ENCODE measurements at regions not wholly inside any gene's neighbourhood (a gene's known extent, or its start where the extent isn't known, plus 50 kb on each side); places are given as distances from the start of the nearest gene placed in this dataset.

DNA sequence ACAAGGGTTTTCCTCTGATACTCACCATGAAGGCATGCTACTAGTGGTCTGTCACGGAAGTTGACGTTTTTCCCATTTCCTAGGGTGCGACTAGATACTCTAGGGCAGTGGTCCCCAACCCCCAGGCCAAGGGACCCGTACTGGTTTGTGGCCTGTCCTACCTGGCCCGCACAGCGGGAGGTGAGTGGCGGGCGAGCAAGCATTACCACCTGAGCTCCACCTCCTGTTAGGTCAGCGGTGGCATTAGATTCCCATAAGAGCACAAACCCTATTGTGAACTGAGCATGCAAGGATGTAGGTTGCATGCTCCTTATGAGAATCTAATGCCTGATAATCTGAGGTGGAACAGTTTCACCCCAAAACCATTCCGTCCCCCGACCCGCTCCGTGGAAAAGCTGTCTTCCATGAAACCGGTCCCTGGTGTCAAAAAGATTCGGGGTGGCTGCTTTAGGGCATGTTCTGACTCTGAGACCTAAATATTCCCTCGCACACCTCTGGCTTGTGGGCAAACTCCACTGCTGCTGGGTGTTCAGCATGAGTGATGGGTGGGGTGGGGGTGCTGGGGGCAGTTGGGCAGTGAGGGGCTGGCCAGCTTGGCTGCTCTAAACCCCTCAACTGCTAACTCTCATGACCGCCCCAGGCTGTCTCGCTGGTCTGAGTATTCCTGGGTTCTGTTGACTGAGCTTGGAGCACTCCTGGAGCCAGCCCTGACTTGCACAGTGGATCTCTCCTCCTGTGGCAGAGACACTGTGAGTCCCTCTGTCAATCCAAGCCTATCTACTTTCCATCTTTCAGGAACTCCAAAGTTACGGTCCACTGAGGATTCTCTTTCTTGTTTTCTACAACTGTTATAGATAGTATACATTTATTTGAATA lies 78.3 kb upstream of the NEK6 start:
- no peak for DNase-seq (ENCODE audit: low read depth)

GRCh38 chr9:124180557-124180956 lies 77.2 kb upstream of the NEK6 start:
- no peak for DNase-seq (ENCODE audit: low read depth)

GRCh38 chr9:124182741-124183140 lies 75.0 kb upstream of the NEK6 start:
- no peak for DNase-seq (ENCODE audit: low read depth)

GRCh38 chr9:124183772-124184171 lies 74.0 kb upstream of the NEK6 start:
- DNase-seq (ENCODE audit: low read depth) = no peak

DNA sequence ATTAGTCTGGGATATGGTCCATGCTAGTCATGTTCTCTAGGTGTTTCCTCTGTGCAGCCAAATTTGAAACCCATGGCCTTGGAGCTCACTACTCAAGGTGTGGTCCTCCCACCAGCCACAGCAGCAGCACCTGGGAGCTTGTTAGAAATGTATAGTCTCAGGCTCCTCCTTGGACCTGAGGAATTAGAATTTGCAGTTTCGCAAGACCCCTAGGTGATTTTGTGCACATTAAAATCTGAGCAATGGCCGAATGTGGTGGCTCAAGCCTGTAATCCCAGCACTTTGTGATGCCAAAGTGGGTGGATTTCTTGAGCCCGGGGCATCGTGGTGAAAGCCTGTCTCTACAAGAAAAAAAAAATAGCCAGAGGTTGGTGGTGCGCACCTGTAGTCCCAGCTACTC lies 72.3 kb upstream of the NEK6 start:
- no peak for DNase-seq (ENCODE audit: low read depth)

DNA sequence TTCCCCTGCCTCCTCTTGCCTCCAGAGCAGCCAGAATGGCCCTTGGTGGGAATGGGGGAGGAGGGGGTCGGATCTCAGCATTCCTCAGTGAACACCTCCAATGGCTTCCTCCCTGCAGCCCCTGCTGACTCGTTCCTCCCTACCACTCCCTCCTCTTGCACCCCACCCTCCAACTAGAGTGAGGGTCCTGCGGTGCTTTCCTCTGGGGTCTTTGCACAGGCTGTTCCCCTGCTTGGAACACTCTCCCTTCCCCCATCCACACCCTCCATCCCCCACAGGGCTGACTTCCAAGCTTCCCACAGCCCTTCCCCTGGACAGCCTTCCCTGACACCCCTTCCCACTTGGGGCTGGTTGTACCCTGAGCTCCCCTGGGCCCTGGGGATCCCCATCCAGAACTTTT lies 70.4 kb upstream of the NEK6 start:
- DNase-seq (ENCODE audit: low read depth) = no peak

DNA sequence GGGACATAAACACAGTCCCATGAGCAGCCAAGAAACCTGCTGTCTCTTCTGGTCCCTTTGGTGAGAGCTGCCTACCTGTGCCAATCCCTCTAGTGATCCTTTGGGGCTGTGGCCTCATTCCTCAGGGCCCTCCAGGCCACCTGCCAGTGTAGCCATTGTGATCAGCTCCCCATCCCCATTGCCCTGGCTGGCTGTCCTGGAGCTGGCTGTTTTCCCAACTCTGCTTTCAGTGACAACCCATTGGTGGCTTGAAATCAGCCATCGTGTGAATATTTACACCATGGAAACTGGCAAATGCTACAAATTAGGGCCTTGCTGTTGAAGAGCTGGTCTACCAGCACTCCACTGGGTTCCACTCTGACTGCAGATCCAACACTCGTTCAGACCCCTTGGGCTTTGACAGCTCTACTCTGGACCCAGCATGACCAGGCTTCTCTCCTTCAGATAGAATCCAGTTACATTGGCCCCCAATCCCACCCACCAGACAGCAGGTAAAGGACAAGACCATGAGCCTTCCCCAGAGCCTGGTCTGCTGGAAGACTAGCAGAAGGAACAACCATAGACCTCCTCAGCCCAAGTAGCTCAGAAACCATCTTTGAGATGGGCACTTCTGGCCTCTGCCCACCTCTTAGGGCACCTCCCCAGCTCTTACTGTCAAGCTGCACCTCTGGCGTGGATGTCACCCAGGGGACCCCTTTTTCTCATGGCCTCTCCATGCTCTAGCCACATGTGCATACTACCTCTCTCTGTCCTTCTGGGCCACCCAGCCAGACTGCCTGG lies 69.2 kb upstream of the NEK6 start:
- no peak for DNase-seq (ENCODE audit: low read depth)

DNA sequence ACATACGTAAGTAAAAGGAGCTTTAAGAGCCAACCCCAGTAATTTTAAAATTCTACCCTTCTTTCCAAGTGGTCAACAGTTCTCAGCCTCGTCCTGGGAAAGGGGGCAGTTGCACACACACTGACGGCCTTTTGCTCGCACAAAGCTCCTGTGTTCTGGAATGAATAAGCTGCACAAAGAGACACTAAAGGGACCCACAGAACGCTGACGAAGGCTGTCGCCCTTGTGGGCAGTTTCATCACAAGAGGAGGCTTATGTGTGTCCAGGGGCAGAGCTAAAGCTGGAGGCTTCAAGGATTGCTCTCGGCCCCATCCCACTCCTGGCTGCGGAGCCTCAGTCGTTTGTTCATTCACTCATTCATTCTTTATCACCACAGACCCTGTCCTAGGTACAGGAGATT lies 67.0 kb upstream of the NEK6 start:
- DNase-seq (ENCODE audit: low read depth) = no peak

GRCh38 chr9:124191691-124192395 lies 65.9 kb upstream of the NEK6 start:
- no peak for DNase-seq (ENCODE audit: low read depth)

- DNase-seq (ENCODE audit: low read depth) = no peak
These were observed 61.0 kb upstream of the NEK6 start for GRCh38 chr9:124196814-124197176.

DNA sequence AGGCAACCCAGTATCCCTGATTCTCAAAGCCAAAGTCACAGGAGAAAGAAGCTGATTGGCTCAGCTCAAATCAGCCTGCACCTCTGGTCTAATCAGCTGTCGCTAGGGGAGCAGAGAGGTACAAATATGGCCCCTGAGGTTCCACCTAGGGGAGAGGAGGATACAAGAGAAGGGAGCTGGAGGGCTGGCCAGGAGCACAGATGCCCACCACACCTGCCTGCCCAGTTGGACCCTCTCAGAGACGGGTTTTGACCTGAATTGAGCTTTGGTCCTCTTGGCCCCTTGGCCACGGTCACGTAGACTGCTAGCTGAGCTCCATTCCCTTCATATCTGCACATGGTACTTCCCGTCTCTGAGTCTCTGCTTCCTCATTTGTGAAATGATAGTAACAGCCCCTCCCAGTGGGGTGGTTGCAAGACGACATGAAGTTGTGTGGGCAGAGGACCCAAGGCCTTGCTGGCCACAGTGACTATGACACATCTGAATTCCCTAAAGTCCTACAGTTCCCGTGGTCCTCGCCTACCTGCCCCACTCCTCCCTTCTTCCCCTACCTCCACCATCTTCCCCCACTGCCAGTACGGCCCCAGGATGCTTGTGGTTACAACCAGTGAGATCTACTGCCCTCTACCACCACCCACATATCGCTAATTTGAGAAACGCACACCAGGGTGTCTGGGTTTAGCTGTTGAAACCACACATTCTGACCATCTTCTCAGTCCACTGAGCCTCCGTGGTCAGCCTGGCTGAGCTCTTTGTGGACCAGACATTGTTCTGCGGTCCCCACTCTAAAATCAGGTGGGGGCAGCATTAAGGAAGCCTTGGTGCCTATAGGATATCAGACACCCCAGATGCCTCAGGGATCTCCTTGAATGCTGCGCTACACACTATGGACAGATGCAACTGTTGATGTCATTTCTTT lies 60.3 kb upstream of the NEK6 start:
- no peak for DNase-seq (ENCODE audit: low read depth)

GRCh38 chr9:124198331-124198730 lies 59.4 kb upstream of the NEK6 start:
- DNase-seq (ENCODE audit: low read depth) = no peak

DNA sequence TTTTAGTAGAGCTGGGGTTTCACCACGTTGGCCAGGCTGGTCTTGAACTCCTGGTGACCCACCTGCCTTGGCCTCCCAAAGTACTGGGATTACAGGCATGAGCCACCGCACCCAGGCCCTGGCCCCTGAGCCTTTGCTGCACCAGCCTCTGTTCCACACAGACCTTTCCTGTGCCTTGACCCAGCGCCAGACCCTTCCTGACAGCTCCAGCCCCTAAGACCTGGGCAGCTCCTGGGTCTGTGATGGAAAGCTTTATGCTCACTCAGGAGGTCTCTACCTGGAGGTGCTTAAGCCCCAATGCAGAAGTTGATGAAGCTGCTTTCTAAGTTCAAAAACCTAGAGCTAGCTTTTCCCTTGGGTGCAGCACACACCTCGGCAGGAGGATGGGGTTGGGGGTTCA lies 58.8 kb upstream of the NEK6 start:
- DNase-seq (ENCODE audit: low read depth) = no peak

- DNase-seq (ENCODE audit: low read depth) = no peak
These were observed 58.3 kb upstream of the NEK6 start for GRCh38 chr9:124199474-124199873.

GRCh38 chr9:124202447-124202971 lies 55.2 kb upstream of the NEK6 start:
- peak; percentile 41 for DNase-seq (ENCODE audit: low read depth)

DNA sequence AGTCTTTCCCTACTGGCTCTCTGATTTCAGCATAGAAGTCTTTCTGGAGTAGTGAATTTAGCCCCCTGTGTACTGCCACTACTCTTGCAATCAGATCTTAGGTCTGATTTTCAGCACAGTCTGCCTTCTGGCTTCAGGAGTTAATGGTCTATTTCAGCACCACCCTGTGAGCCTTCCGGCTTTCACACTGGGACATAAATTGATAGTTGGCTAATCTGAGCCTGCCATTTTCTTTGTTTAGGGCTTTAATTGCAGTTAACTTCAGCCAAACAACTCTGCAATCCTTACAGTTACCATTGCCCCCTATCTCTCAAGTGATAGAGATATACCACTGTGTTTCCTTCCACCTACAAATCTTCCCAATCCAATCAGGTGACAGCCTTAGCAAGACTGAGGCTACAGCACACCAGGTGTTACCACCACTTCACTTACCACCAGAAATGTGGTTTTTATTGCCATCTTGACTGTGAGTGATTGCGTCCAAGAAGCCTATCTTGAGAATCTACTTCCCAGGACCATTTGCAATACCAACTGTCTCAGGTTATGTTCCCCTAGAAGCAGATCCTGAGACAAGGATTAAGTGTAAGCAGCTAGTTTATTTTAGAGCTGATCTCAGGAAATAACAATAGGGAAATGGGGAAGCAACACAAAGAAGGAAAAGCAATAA lies 51.9 kb upstream of the NEK6 start:
- DNase-seq (ENCODE audit: low read depth) = no peak

GRCh38 chr9:124206391-124206790 lies 51.4 kb upstream of the NEK6 start:
- DNase-seq (ENCODE audit: low read depth) = no peak

All from stimulated activated CD8-positive, alpha-beta memory T cell treated with anti-CD3 and anti-CD28 coated beads, Interleukin-15, amount 100 ng/mL, for 1 hour (primary cell).